ENCODE measurements at regions not wholly inside any gene's neighbourhood (a gene's known extent, or its start where the extent isn't known, plus 50 kb on each side); places are given as distances from the start of the nearest gene placed in this dataset.

- H3K9me3 ChIP-seq (replicated peaks; ENCODE audit: control insufficient read depth, insufficient read depth, low read length), result no peaks in the 10 kb centered on the region
- H3K9ac ChIP-seq (replicated peaks; ENCODE audit: extremely low read depth, insufficient read depth, low read length), result no peak overlapping the region
- H3K9me1 ChIP-seq (replicated peaks; ENCODE audit: control insufficient read depth, extremely low read depth, insufficient read depth, low read length), result no peaks in the 10 kb centered on the region
- DNase-seq (ENCODE audit: low read depth, low spot score) (no peak), FAIRE-seq (no peak)
- no peak overlapping the region for H3K4me3 ChIP-seq (replicated peaks in 1 of 3; ENCODE audit: insufficient read depth in 1 of 3, low read depth in 1 of 3, low read length in 3 of 3)
- no peak overlapping the region for H3K4me2 ChIP-seq (ENCODE audit: insufficient read depth, low read length)
- H2AFZ ChIP-seq (ENCODE audit: low read depth, low read length), result no peak overlapping the region
- H3K27ac ChIP-seq (ENCODE audit: insufficient read depth, low read depth, low read length), result no peak overlapping the region
- no peaks in the 10 kb centered on the region for H3K36me3 ChIP-seq (ENCODE audit: control insufficient read depth in 2 of 2, extremely low read depth in 1 of 2, insufficient read depth in 2 of 2, low read length in 2 of 2)
- no peaks in the 10 kb centered on the region for H3K27me3 ChIP-seq (ENCODE audit: control insufficient read depth in 2 of 2, insufficient read depth in 2 of 2, low read length in 2 of 2)
- TF ChIP-seq, protein P1, sequence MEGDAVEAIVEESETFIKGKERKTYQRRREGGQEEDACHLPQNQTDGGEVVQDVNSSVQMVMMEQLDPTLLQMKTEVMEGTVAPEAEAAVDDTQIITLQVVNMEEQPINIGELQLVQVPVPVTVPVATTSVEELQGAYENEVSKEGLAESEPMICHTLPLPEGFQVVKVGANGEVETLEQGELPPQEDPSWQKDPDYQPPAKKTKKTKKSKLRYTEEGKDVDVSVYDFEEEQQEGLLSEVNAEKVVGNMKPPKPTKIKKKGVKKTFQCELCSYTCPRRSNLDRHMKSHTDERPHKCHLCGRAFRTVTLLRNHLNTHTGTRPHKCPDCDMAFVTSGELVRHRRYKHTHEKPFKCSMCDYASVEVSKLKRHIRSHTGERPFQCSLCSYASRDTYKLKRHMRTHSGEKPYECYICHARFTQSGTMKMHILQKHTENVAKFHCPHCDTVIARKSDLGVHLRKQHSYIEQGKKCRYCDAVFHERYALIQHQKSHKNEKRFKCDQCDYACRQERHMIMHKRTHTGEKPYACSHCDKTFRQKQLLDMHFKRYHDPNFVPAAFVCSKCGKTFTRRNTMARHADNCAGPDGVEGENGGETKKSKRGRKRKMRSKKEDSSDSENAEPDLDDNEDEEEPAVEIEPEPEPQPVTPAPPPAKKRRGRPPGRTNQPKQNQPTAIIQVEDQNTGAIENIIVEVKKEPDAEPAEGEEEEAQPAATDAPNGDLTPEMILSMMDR (IDR thresholded peaks at IDR 0.05; ENCODE audit: extremely low read depth in 1 of 2, insufficient read depth in 1 of 2, low read depth in 1 of 2, low read length in 2 of 2), result no peak
- TF ChIP-seq MYC (IDR thresholded peaks at IDR 0.05; ENCODE audit: low read depth, low read length) (no peak), JUN (IDR thresholded peaks at IDR 0.05; ENCODE audit: borderline replicate concordance, insufficient read depth, insufficient read length, low read depth) (no peak), EZH2 (IDR thresholded peaks at IDR 0.05; ENCODE audit: borderline replicate concordance, low read depth, low read length, severe bottlenecking) (no peak), POLR2AphosphoS5 (IDR thresholded peaks at IDR 0.05; ENCODE audit: insufficient read depth, low read depth, low read length) (no peak), FOS (IDR thresholded peaks at IDR 0.05; ENCODE audit: borderline replicate concordance, insufficient read depth, low read length) (no peak), GATA2 (IDR thresholded peaks at IDR 0.05; ENCODE audit: insufficient read depth, insufficient read length, low read depth, low read length) (no peak), POLR2A (IDR thresholded peaks at IDR 0.05; ENCODE audit: low read depth, low read length) (no peak)
- TF ChIP-seq, protein P2, sequence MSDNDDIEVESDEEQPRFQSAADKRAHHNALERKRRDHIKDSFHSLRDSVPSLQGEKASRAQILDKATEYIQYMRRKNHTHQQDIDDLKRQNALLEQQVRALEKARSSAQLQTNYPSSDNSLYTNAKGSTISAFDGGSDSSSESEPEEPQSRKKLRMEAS (IDR thresholded peaks at IDR 0.05; ENCODE audit: insufficient read depth, insufficient read length), result no peak
- ChIA-PET CTCF (no interaction called here), POLR2A (no interaction called here)
- BruUV-seq (replicated peaks), result no TSS peak
- no peaks in the 10 kb centered on the region for H4K20me1 ChIP-seq (replicated peaks; ENCODE audit: control insufficient read depth, extremely low read depth, insufficient read depth, low read length)
- no peaks in the 10 kb centered on the region for H3K79me2 ChIP-seq (ENCODE audit: control insufficient read depth, insufficient read depth, low read length)
- dilution Hi-C loops (cut with MboI; ENCODE audit: extremely low pct_ligation_motif_present, low sequenced_read_pairs) (no loop called here), intact Hi-C loops (cut with micrococcal nuclease) (no loop called here)
- no peaks in the 10 kb centered on the region for H3K4me1 ChIP-seq (ENCODE audit: control insufficient read depth, extremely low read depth, insufficient read depth, low read length)
Observed at GRCh38 chr10:133032231-133032630, 55.5 kb upstream of the ADGRA1 start.

Measured in endothelial cell of umbilical vein (primary cell).